ENCODE measurements at regions not wholly inside any gene's neighbourhood (a gene's known extent, or its start where the extent isn't known, plus 50 kb on each side); places are given as distances from the start of the nearest gene placed in this dataset.

- no peaks in the 10 kb centered on the region for H3K27me3 ChIP-seq (ENCODE audit: control insufficient read depth in 1 of 2, insufficient read depth in 1 of 2, low read length in 2 of 2)
- 100% methylated on average over 1 of the region's 1 CpG for WGBS
- no peak for DNase-seq
- H2BK15ac ChIP-seq (ENCODE audit: low read depth, poor library complexity, severe bottlenecking) = no peak overlapping the region
- H3K4me1 ChIP-seq (ENCODE audit: control insufficient read depth, insufficient read depth, low read depth, low read length) = no peaks in the 10 kb centered on the region
- no peak overlapping the region for H2BK120ac ChIP-seq (ENCODE audit: low read depth, low read length)
- H3K9ac ChIP-seq (ENCODE audit: low read length) = no peak overlapping the region
- H3K4me3 ChIP-seq (ENCODE audit: insufficient read depth in 1 of 2, low read depth in 1 of 2, low read length in 2 of 2) = no peak overlapping the region
- no peak overlapping the region for H3K4me2 ChIP-seq (ENCODE audit: low read length, poor library complexity, severe bottlenecking)
- no peak overlapping the region for H3K23ac ChIP-seq (ENCODE audit: low read length in 2 of 2)
- no peak overlapping the region for H3K18ac ChIP-seq (ENCODE audit: low read depth in 1 of 2, low read length in 2 of 2)
- H3K79me1 ChIP-seq (replicated peaks; ENCODE audit: low read length, poor library complexity, severe bottlenecking) = no peaks in the 10 kb centered on the region
- no peak overlapping the region for H2BK5ac ChIP-seq (ENCODE audit: low read depth, low read length, poor library complexity, severe bottlenecking)
- no peaks in the 10 kb centered on the region for H3K9me3 ChIP-seq (ENCODE audit: control insufficient read depth, low read length)
- H3K27ac ChIP-seq (ENCODE audit: low read length, poor library complexity, severe bottlenecking) = no peak overlapping the region
- no peaks in the 10 kb centered on the region for H3K36me3 ChIP-seq (ENCODE audit: control insufficient read depth in 1 of 2, insufficient read depth in 2 of 2, low read depth in 1 of 2, low read length in 2 of 2)
- no peak overlapping the region for H2BK12ac ChIP-seq (ENCODE audit: low read length in 2 of 2)
- no peak overlapping the region for H4K8ac ChIP-seq (ENCODE audit: low read length)
- no peak overlapping the region for H3K14ac ChIP-seq (ENCODE audit: low read length in 2 of 2)
- no peak overlapping the region for H4K91ac ChIP-seq (ENCODE audit: low read length)
- H2AFZ ChIP-seq (ENCODE audit: low read depth, low read length) = no peak overlapping the region
- H3K4ac ChIP-seq (ENCODE audit: low read depth in 1 of 2, low read length in 2 of 2) = no peak overlapping the region
- H2AK5ac ChIP-seq (ENCODE audit: low read length, severe bottlenecking) = no peak overlapping the region
Measured at GRCh38 chr1:208420696-208421095, 176.5 kb upstream of the PLXNA2 start.

- Histone ChIP-seq H4K8ac (ENCODE audit: low read length) (no peak overlapping the region), H2BK15ac (ENCODE audit: low read depth, poor library complexity, severe bottlenecking) (no peak overlapping the region), H2BK12ac (ENCODE audit: low read length in 2 of 2) (no peak overlapping the region), H2BK5ac (ENCODE audit: low read depth, low read length, poor library complexity, severe bottlenecking) (no peak overlapping the region), H3K4me2 (ENCODE audit: low read length, poor library complexity, severe bottlenecking) (no peak overlapping the region), H2BK120ac (ENCODE audit: low read depth, low read length) (no peak overlapping the region), H3K4me3 (ENCODE audit: insufficient read depth in 1 of 2, low read depth in 1 of 2, low read length in 2 of 2) (no peak overlapping the region), H3K36me3 (ENCODE audit: control insufficient read depth in 1 of 2, insufficient read depth in 2 of 2, low read depth in 1 of 2, low read length in 2 of 2) (no peaks in the 10 kb centered on the region), H3K23ac (ENCODE audit: low read length in 2 of 2) (no peak overlapping the region), H3K9me3 (ENCODE audit: control insufficient read depth, low read length) (no peaks in the 10 kb centered on the region), H4K91ac (ENCODE audit: low read length) (no peak overlapping the region), H2AFZ (ENCODE audit: low read depth, low read length) (no peak overlapping the region), H3K79me1 (replicated peaks; ENCODE audit: low read length, poor library complexity, severe bottlenecking) (no peaks in the 10 kb centered on the region), H3K4ac (ENCODE audit: low read depth in 1 of 2, low read length in 2 of 2) (no peak overlapping the region), H2AK5ac (ENCODE audit: low read length, severe bottlenecking) (no peak overlapping the region), H3K9ac (ENCODE audit: low read length) (no peak overlapping the region), H3K27ac (ENCODE audit: low read length, poor library complexity, severe bottlenecking) (no peak overlapping the region), H3K27me3 (ENCODE audit: control insufficient read depth in 1 of 2, insufficient read depth in 1 of 2, low read length in 2 of 2) (no peaks in the 10 kb centered on the region), H3K18ac (ENCODE audit: low read depth in 1 of 2, low read length in 2 of 2) (no peak overlapping the region), H3K14ac (ENCODE audit: low read length in 2 of 2) (no peak overlapping the region), H3K4me1 (ENCODE audit: control insufficient read depth, insufficient read depth, low read depth, low read length) (no peaks in the 10 kb centered on the region)
- DNase-seq = no peak
- WGBS = 67% methylated on average over 4 of the region's 4 CpGs
Measured at GRCh38 chr1:208421486-208421885, 177.3 kb upstream of the PLXNA2 start.

GRCh38 chr1:208423526-208423925, 179.3 kb upstream of the PLXNA2 start:
- no peaks in the 10 kb centered on the region for H3K79me1 ChIP-seq (replicated peaks; ENCODE audit: low read length, poor library complexity, severe bottlenecking)
- no peak overlapping the region for H2AFZ ChIP-seq (ENCODE audit: low read depth, low read length)
- no peak overlapping the region for H4K8ac ChIP-seq (ENCODE audit: low read length)
- no peak overlapping the region for H3K4me3 ChIP-seq (ENCODE audit: insufficient read depth in 1 of 2, low read depth in 1 of 2, low read length in 2 of 2)
- H3K4ac ChIP-seq (ENCODE audit: low read depth in 1 of 2, low read length in 2 of 2) = no peak overlapping the region
- no peak overlapping the region for H3K9ac ChIP-seq (ENCODE audit: low read length)
- no peak for DNase-seq
- no peak overlapping the region for H3K27ac ChIP-seq (ENCODE audit: low read length, poor library complexity, severe bottlenecking)
- no peak overlapping the region for H2BK5ac ChIP-seq (ENCODE audit: low read depth, low read length, poor library complexity, severe bottlenecking)
- H3K14ac ChIP-seq (ENCODE audit: low read length in 2 of 2) = no peak overlapping the region
- H3K23ac ChIP-seq (ENCODE audit: low read length in 2 of 2) = no peak overlapping the region
- no peaks in the 10 kb centered on the region for H3K36me3 ChIP-seq (ENCODE audit: control insufficient read depth in 1 of 2, insufficient read depth in 2 of 2, low read depth in 1 of 2, low read length in 2 of 2)
- H2BK12ac ChIP-seq (ENCODE audit: low read length in 2 of 2) = no peak overlapping the region
- no peaks in the 10 kb centered on the region for H3K27me3 ChIP-seq (ENCODE audit: control insufficient read depth in 1 of 2, insufficient read depth in 1 of 2, low read length in 2 of 2)
- no peak overlapping the region for H2BK15ac ChIP-seq (ENCODE audit: low read depth, poor library complexity, severe bottlenecking)
- 89% methylated on average over 3 of the region's 3 CpGs for WGBS
- no peak overlapping the region for H2BK120ac ChIP-seq (ENCODE audit: low read depth, low read length)
- H3K4me1 ChIP-seq (ENCODE audit: control insufficient read depth, insufficient read depth, low read depth, low read length) = no peaks in the 10 kb centered on the region
- H3K9me3 ChIP-seq (ENCODE audit: control insufficient read depth, low read length) = no peaks in the 10 kb centered on the region
- no peak overlapping the region for H3K18ac ChIP-seq (ENCODE audit: low read depth in 1 of 2, low read length in 2 of 2)
- H4K91ac ChIP-seq (ENCODE audit: low read length) = no peak overlapping the region
- H3K4me2 ChIP-seq (ENCODE audit: low read length, poor library complexity, severe bottlenecking) = no peak overlapping the region
- no peak overlapping the region for H2AK5ac ChIP-seq (ENCODE audit: low read length, severe bottlenecking)

- H3K18ac ChIP-seq (ENCODE audit: low read depth in 1 of 2, low read length in 2 of 2) = no peak overlapping the region
- H3K27ac ChIP-seq (ENCODE audit: low read length, poor library complexity, severe bottlenecking) = no peak overlapping the region
- H3K79me1 ChIP-seq (replicated peaks; ENCODE audit: low read length, poor library complexity, severe bottlenecking) = no peaks in the 10 kb centered on the region
- no peak overlapping the region for H3K4me3 ChIP-seq (ENCODE audit: insufficient read depth in 1 of 2, low read depth in 1 of 2, low read length in 2 of 2)
- no peak overlapping the region for H3K9ac ChIP-seq (ENCODE audit: low read length)
- H4K8ac ChIP-seq (ENCODE audit: low read length) = no peak overlapping the region
- no peak overlapping the region for H3K14ac ChIP-seq (ENCODE audit: low read length in 2 of 2)
- no peaks in the 10 kb centered on the region for H3K36me3 ChIP-seq (ENCODE audit: control insufficient read depth in 1 of 2, insufficient read depth in 2 of 2, low read depth in 1 of 2, low read length in 2 of 2)
- H2BK120ac ChIP-seq (ENCODE audit: low read depth, low read length) = no peak overlapping the region
- no peak overlapping the region for H2BK5ac ChIP-seq (ENCODE audit: low read depth, low read length, poor library complexity, severe bottlenecking)
- no peak overlapping the region for H2AK5ac ChIP-seq (ENCODE audit: low read length, severe bottlenecking)
- no peaks in the 10 kb centered on the region for H3K27me3 ChIP-seq (ENCODE audit: control insufficient read depth in 1 of 2, insufficient read depth in 1 of 2, low read length in 2 of 2)
- no peak overlapping the region for H4K91ac ChIP-seq (ENCODE audit: low read length)
- no peak overlapping the region for H2BK15ac ChIP-seq (ENCODE audit: low read depth, poor library complexity, severe bottlenecking)
- 95% methylated on average over 3 of the region's 3 CpGs for WGBS
- no peak overlapping the region for H2AFZ ChIP-seq (ENCODE audit: low read depth, low read length)
- no peak overlapping the region for H3K4ac ChIP-seq (ENCODE audit: low read depth in 1 of 2, low read length in 2 of 2)
- H3K4me1 ChIP-seq (ENCODE audit: control insufficient read depth, insufficient read depth, low read depth, low read length) = no peaks in the 10 kb centered on the region
- no peak overlapping the region for H2BK12ac ChIP-seq (ENCODE audit: low read length in 2 of 2)
- no peak for DNase-seq
- no peaks in the 10 kb centered on the region for H3K9me3 ChIP-seq (ENCODE audit: control insufficient read depth, low read length)
- H3K23ac ChIP-seq (ENCODE audit: low read length in 2 of 2) = no peak overlapping the region
- H3K4me2 ChIP-seq (ENCODE audit: low read length, poor library complexity, severe bottlenecking) = no peak overlapping the region
Measured at GRCh38 chr1:208425096-208425495, 180.9 kb upstream of the PLXNA2 start.

All from mesenchymal stem cell (in vitro differentiated cells and primary cell).